HG02981 (cell line): ENCODE measurements at regions not wholly inside any gene's neighbourhood (a gene's known extent, or its start where the extent isn't known, plus 50 kb on each side); places are given as distances from the start of the nearest gene placed in this dataset.
A peak's percentile ranks its signal among the peaks of the same experiment; 100 is the strongest.

Experiments used
- ATAC-seq: cut with Tn5 transposase; IDR thresholded peaks from one replicate; pipeline ENCODE4 v1.9.1; 2021; ENCODE audit warnings: mild to moderate bottlenecking, moderate library complexity; ENCODE audit not compliant: unreplicated experiment

DNA sequence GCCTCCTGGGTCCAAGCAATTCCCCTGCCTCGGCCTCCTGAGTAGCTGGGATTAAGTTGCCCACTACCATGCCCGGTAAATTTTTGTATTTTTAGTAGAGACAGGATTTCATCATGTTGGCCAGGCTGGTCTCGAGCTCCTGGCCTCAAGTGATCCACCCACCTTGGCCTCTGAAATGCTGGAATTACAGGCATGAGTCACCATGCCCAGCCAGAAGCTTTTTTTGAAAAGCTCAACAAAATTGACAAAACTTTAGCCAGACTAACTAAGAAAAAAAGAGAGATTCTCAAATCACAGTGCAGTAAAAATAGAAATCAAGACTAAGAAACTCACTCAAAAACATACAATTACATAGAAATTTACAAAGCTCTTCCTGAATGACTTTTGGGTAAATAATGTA is 420.6 kb downstream of the COL12A1 start:
- ATAC-seq, result no peak

- ATAC-seq, result no peak
Measured at GRCh38 chr6:74782346-74782745, 423.5 kb downstream of the COL12A1 start.

GRCh38 chr6:74780831-74781230 is 425.0 kb downstream of the COL12A1 start:
- ATAC-seq, result no peak

DNA sequence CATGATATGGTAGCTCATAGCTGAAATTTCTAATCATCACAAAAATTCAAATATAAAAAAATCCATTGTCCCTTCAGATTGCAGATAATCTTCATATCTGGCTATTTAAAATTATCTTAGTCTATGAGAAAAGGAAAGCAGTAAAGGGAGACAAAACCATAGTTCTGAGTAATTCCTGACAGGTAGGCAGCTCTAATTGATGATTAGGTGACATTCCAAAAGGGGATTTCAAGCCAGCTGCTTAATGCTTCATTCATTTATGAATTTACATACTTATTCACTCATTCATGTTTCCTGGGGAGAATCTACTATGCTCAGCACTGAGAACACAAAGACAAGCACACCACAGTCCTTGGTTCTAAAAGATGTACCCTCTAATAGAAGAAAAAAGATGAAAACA is 437.1 kb downstream of the COL12A1 start:
- ATAC-seq, result no peak

GRCh38 chr6:74768120-74768519 is 437.7 kb downstream of the COL12A1 start:
- ATAC-seq, result no peak

GRCh38 chr6:74765486-74765885 is 440.4 kb downstream of the COL12A1 start:
- no peak for ATAC-seq

- ATAC-seq, result no peak
Measured at GRCh38 chr6:74764486-74764885, 441.4 kb downstream of the COL12A1 start.

- ATAC-seq, result no peak
Measured at GRCh38 chr6:74762841-74763240, 443.0 kb downstream of the COL12A1 start.

DNA sequence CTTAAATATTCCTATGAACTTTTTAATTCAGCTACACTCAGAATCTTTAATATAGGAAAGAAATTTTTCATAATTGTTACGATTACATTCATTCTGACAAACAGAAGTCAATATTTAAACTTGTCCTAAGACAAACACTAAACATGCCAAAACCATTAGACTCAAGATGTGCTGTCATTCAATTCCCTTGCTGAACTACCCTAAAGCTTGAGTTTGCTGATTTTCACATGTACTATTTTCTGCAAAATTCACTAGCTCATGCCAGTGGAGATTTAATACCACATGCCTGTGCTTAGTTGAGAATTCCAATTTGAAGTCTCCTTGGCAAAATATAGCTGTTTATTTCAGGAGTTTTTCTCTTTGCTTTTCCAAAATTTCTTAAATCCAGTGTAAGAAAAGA is 448.0 kb downstream of the COL12A1 start:
- ATAC-seq, result no peak

DNA sequence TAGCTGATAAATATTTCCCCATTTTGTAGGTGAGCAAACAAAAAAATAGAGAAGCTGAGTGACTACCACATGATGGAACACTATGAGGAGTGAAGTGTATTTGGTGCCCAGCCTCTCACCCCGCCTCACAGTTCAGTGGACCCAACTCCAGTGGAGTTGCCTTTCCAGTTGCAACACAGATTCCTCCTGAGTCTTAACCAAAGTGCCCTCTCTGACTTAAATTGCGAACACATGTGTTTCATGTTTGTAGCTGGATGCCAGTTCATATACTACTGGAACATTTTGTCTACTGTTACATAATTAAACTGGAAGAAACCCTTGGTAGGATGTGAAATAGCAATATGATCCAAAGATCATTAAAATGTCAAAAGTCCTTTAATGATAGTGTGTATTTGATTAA is 448.9 kb downstream of the COL12A1 start:
- ATAC-seq, result no peak

- no peak for ATAC-seq
Measured at GRCh38 chr6:74755778-74756177, 450.1 kb downstream of the COL12A1 start.

- ATAC-seq, result no peak
Measured at GRCh38 chr6:74755196-74755595, 450.7 kb downstream of the COL12A1 start.

- ATAC-seq, result no peak
Measured at GRCh38 chr6:74753883-74754600, 451.8 kb downstream of the COL12A1 start.

DNA sequence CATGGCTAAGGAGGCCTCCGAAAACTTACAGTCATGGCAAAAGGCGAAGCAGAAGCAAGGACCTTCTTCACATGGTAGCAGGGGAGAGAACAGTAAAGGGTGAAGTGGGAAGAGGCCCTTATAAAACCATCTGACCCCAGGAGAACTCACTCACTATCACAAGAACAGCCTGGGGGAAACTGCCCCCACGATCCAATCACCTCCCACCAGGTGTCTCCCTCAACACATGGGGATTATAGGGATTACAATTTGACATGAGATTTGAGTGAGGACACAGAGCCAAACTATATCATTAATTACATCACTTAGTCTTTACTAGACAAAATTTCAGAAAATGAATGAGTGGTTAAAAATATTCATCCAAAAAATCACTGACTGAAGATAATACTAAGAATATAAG is 453.6 kb downstream of the COL12A1 start:
- ATAC-seq, result no peak

GRCh38 chr6:74750826-74751225 is 455.0 kb downstream of the COL12A1 start:
- ATAC-seq, result no peak

GRCh38 chr6:74749211-74750147 is 456.4 kb downstream of the COL12A1 start:
- peak; percentile 68 for ATAC-seq

DNA sequence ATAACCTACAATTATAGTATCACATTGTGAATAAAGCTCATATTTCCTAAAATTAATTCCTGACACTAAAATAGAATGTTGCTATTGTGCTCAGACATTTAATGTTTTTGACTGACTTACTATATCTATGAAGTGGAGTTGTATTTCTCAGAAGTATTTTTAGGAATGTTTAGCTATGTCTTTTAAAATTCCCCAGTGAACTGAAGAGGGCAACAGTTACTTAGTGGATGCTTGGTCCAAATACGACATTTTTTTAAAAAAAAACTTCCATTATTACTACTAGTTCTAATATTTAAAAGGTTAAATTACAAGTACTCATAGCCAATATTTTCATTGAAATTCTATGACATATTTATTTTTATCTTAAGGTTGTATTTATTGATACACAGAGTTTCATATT is 460.2 kb downstream of the COL12A1 start:
- ATAC-seq, result no peak

GRCh38 chr6:74742793-74743508 is 462.9 kb downstream of the COL12A1 start:
- ATAC-seq, result no peak

DNA sequence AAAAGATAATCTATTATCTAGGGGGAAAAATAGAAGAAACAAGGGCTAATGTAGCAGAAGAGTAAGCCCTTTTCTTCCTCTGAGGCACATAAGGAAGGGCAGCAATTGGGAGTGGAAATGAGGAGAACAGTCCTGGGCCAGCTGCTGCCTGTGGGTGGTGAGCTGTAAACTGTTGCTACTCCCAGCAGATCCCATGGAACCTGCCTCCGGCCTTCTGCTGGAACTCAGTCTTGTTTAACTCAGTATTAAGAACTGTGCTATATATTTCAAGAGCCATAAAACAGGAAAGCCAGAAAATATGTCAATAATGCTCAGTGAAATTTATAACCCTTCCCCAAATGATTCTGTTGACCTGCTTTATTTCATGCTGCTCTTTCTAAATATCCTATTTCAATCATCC is 464.2 kb downstream of the COL12A1 start:
- ATAC-seq, result no peak

GRCh38 chr6:74735304-74735703 is 470.5 kb downstream of the COL12A1 start:
- ATAC-seq, result no peak

DNA sequence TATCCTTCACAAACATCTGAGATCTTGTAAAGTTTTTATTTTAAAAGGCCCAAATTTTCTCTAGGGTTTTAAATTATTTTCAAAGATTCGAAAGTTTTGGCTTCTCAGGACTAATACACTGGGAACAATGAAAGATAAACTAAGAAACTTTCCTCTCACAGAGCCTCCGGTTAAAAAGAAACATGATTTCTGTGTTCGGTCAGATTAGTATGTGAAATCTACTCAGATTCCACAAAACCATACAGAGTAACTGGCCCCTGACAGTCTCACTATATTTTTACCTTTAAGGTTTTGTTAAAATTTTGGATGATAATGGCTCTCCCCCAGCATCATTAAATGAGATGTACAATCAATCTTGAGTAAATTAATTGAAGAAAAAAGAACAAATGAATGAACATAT is 471.0 kb downstream of the COL12A1 start:
- ATAC-seq, result no peak
